Heart right ventricle (tissue), 16 donors: ENCODE measurements at regions not wholly inside any gene's neighbourhood (a gene's known extent, or its start where the extent isn't known, plus 50 kb on each side); places are given as distances from the start of the nearest gene placed in this dataset.
A peak's percentile ranks its signal among the peaks of the same experiment; 100 is the strongest.

Experiments used
- ATAC-seq, 8 donors: fragments of 200-7000 bp; cut with Tn5 transposase; one replicate each; pipeline ENCODE4 v1.9.1; 2020; ENCODE audit warnings: mild to moderate bottlenecking in 8 of 8, moderate library complexity in 8 of 8, moderate number of reproducible peaks in 1 of 8
- DNase-seq, 2 donors: peaks; one replicate each; pipeline ENCODE4 v3.0.0-alpha.2; 2020
- H3K27ac ChIP-seq, 10 donors: fragments of 200-600 bp; sonication (generic) in 2 of 10; one replicate each; pipeline versions ENCODE4 v1.5.0 to v1.8.0; 2020 to 2022; ENCODE audit warnings: mild to moderate bottlenecking in 3 of 10
- H3K27me3 ChIP-seq, 7 donors: fragments of 200-600 bp; one replicate each; pipeline ENCODE4 v1.8.0; 2021 to 2022; ENCODE audit warnings: mild to moderate bottlenecking in 2 of 7
- H3K36me3 ChIP-seq, 9 donors: fragments of 200-600 bp; sonication (generic) in 1 of 9; one replicate each; pipeline versions ENCODE4 v1.5.0 to v1.8.0; 2020 to 2022; ENCODE audit warnings: mild to moderate bottlenecking in 2 of 9
- H3K4me1 ChIP-seq, 9 donors: fragments of 200-600 bp; sonication (generic) in 1 of 9; one replicate each; pipeline versions ENCODE4 v1.5.0 to v1.8.0; 2020 to 2022; ENCODE audit warnings: mild to moderate bottlenecking in 4 of 9
- H3K4me3 ChIP-seq, 10 donors: fragments of 200-600 bp; sonication (generic) in 2 of 10; one replicate each; pipeline versions ENCODE4 v1.5.0 to v1.8.0; 2020 to 2022; ENCODE audit warnings: mild to moderate bottlenecking in 7 of 10, moderate library complexity in 2 of 10
- H3K9me3 ChIP-seq, 11 donors: fragments of 200-600 bp in 10 of 11; sonication (generic) in 2 of 11; one replicate each; pipeline versions ENCODE4 v1.5.0 to v1.8.0; 2013 to 2022; ENCODE audit warnings: mild to moderate bottlenecking in 2 of 11, control low read depth in 1 of 11, moderate library complexity in 1 of 11
- WGBS, 2 donors: extraction: QIAGEN DNeasy Blood & Tissue Kit; methylation state at CpG; one replicate each; pipeline ENCODE4 v1.1.7; 2013; ENCODE audit warnings: inconsistent platforms in 1 of 2; 5-methylcytosine and 5-hydroxymethylcytosine counted together
- intact Hi-C, 10 donors: fragments of 100-400 bp; cut with DNase I; formaldehyde crosslinking; loops; one replicate each; pipeline versions ENCODE4 v1.11.1 to v1.14.2; 2022
- TF ChIP-seq, protein P1 (sequence below), 9 donors: fragments of 200-600 bp; sonication (generic) in 2 of 9; IDR thresholded peaks; one replicate each; pipeline versions ENCODE4 v1.5.0 to v1.8.0; 2021 to 2022; ENCODE audit warnings: antibody characterized with exemption in 9 of 9, mild to moderate bottlenecking in 5 of 9, moderate library complexity in 1 of 9
- donor health status: Arrhythmogenic right ventricular cardiomyopathy.
- donor health status: ischemic (EF 13 %, LVEDD 7.1; RV severe dilation, severe dysfunction).
- donor health status: healthy with polysubstance abuse.
- donor health status: DM: no; HTN: yes; CAD: no.
- donor health status: DM: no; HTN: no; CAD: no.
- donor health status: ischemic (EF 25% LVEDD 6.9; RV normal size, moderate dysfunction).
- donor health status: ischemic (EF 25% LVEDD 5.7; RV mildly dilated, moderate dysfunction).
- donor health status: healthy.
- donor health status: DM: yes; HTN: yes; CAD: no.
- donor health status: Ischemic cardiomyopathy.
- donor health status: ischemic (EF 35%, LVEDD 5.7; RV mildly dilated, moderate dysfunction).
- donor health status: nonischemic (EF 11% LVEDD 7.7; RV severe dilation, severe dysfunction).
- donor health status: DM: yes; HTN: yes; CAD: no.
- donor health status: PGD.
- donor health status: ischemic (EF 29% LVEDD 5.4; RV normal size, mild dysfunction).
- donor health status: nonischemic (EF 23%, LVEDD 6.1; RV moderate dilation, normal function).

DNA sequence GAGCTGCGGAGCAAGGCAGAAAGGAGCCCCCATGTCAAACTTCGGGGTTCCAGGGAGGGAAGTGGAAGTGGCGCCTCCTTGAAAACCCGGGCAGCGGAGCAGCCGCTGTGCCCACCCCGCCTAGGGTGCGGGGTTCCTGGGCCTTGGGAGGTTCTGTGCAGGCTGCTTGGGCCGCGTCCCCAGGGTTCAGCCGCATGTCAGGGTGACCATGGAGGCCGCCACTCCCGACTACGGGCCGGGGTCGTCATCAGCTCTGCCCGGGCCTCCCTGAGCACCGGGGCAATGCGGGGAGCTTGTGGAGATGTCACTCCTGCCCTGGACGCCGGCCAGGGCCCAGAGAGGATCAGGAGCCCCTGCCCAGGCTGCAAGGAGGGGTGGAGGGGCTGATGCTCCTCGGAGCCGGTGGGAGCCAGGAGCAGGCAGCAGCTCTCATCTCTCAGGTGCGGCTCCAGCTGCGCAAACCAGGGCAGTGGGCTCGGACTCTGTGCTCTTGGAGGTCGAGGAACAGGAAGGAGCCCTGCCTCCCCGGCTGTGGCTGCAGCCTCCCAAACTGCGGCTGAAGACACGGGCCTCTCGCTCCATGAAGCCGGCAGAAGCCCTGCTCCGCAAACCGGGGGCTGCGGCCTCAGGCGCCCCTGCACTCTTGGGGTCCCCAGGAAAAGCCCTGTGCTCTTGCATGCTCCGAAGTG lies 1286.5 kb downstream of the TMEM121 start:
- no peak overlapping the region for H3K4me3 ChIP-seq
- intact Hi-C loops = no loop called here
- H3K27ac ChIP-seq = no peak overlapping the region
- no peaks in the 10 kb centered on the region for H3K36me3 ChIP-seq
- H3K4me1 ChIP-seq = no peaks in the 10 kb centered on the region
- H3K9me3 ChIP-seq = no peaks in the 10 kb centered on the region
- peaks cover 0 to 9% (median 2%) of the 10 kb centered on the region in 7 donors for H3K27me3 ChIP-seq
- TF ChIP-seq, protein P1, sequence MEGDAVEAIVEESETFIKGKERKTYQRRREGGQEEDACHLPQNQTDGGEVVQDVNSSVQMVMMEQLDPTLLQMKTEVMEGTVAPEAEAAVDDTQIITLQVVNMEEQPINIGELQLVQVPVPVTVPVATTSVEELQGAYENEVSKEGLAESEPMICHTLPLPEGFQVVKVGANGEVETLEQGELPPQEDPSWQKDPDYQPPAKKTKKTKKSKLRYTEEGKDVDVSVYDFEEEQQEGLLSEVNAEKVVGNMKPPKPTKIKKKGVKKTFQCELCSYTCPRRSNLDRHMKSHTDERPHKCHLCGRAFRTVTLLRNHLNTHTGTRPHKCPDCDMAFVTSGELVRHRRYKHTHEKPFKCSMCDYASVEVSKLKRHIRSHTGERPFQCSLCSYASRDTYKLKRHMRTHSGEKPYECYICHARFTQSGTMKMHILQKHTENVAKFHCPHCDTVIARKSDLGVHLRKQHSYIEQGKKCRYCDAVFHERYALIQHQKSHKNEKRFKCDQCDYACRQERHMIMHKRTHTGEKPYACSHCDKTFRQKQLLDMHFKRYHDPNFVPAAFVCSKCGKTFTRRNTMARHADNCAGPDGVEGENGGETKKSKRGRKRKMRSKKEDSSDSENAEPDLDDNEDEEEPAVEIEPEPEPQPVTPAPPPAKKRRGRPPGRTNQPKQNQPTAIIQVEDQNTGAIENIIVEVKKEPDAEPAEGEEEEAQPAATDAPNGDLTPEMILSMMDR (IDR thresholded peaks at IDR 0.05) = no peak
- ATAC-seq (peak in 1 of 8 donors; percentile 55), DNase-seq (no peak)
- 79 to 85% methylated on average over 37 of the region's 37 CpGs for WGBS, 2 donors

DNA sequence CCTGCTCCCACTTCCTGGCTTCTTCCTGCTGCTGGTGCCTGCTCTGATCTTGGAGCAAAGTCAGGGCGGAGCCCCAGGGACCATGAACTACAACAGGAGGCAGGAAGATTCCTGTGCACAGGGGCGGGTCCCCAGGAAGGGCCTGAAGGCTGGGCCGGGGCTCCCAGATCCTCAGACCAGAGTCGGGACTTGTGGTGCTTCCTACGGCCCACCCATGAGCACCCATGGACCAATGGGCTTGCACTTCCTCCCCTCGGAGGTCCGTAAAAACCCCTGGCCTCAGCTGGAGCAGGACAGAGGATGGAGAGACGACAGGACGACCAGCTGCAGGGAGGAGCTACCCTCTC lies 1287.1 kb downstream of the TMEM121 start:
- H3K4me3 ChIP-seq = no peak overlapping the region
- H3K9me3 ChIP-seq = no peaks in the 10 kb centered on the region
- intact Hi-C loops = no loop called here
- H3K36me3 ChIP-seq = no peaks in the 10 kb centered on the region
- no peaks in the 10 kb centered on the region for H3K4me1 ChIP-seq
- DNase-seq (peak in 1 of 2 donors; percentile 13), ATAC-seq (peak in 1 of 8 donors; percentile 29)
- H3K27me3 ChIP-seq = peaks cover 0 to 9% (median 0%) of the 10 kb centered on the region in 7 donors
- TF ChIP-seq, protein P1 (IDR thresholded peaks at IDR 0.05) = no peak
- H3K27ac ChIP-seq = no peak overlapping the region
- 57 to 62% methylated on average over 9 of the region's 9 CpGs for WGBS, 2 donors

DNA sequence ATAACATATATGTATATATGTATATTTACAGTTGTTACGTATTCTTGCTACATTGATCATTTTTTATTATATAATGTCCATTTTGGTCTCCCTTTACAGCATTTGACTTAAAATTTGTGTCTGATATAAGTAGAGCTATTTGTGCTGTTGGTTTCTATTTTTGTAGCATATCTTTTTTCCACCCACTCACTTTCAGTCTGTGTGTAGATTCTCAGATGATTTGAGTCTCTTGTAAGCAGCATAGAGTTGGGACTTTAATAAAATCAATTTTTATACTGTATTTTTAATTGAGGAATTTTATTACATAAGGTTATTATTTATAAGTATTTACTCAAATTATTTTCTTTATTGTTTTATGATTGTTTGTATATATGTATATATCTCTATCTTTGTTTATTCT lies 1293.7 kb downstream of the TMEM121 start:
- H3K27me3 ChIP-seq = peaks cover 0 to 9% (median 0%) of the 10 kb centered on the region in 7 donors
- no peak overlapping the region for H3K27ac ChIP-seq
- no peaks in the 10 kb centered on the region for H3K36me3 ChIP-seq
- ATAC-seq = no peak
- no peak for DNase-seq
- intact Hi-C loops = no loop called here
- no peaks in the 10 kb centered on the region for H3K4me1 ChIP-seq
- H3K4me3 ChIP-seq = no peak overlapping the region
- WGBS, 2 donors = 84 to 86% methylated on average over 1 of the region's 1 CpG
- no peaks in the 10 kb centered on the region for H3K9me3 ChIP-seq
- TF ChIP-seq, protein P1 (IDR thresholded peaks at IDR 0.05) = no peak

DNA sequence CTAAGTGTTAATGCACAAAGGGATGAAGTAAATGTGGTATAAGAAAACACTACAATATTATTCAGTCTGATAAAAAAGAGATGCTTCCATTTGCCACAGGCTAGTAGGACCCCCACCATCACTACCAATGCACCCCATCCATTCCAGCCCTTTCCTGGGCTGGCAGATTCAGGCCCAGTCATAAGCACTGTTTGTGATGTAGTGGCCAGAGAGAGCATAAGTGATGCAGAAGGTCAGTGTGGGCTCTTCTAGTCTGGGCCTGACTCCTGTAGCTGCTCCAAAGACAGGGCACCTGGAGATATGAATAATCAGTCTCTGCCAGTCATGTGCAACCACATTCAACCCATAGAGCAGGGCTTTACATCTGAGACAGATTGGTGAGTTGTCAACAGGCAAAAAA lies 1294.7 kb downstream of the TMEM121 start:
- no peaks in the 10 kb centered on the region for H3K9me3 ChIP-seq
- DNase-seq = no peak
- intact Hi-C loops = no loop called here
- TF ChIP-seq, protein P1 (IDR thresholded peaks at IDR 0.05) = no peak
- no peaks in the 10 kb centered on the region for H3K36me3 ChIP-seq
- peaks cover 0 to 12% (median 7%) of the 10 kb centered on the region in 7 donors for H3K27me3 ChIP-seq
- ATAC-seq = no peak
- no peaks in the 10 kb centered on the region for H3K4me1 ChIP-seq
- no peak overlapping the region for H3K4me3 ChIP-seq
- no peak overlapping the region for H3K27ac ChIP-seq
